SW 1271 (cell line): ENCODE measurements at regions not wholly inside any gene's neighbourhood (a gene's known extent, or its start where the extent isn't known, plus 50 kb on each side); places are given as distances from the start of the nearest gene placed in this dataset.
"Not testable (repeated sequence)": the region's sequence is repeated elsewhere in the genome, so short reads cannot be mapped to it uniquely, and the experiment has no call there.

ENCODE experiments used
- DNase-seq, 2 experiments: peaks; one replicate each; lab custom pipeline; 2025; lab: John Stamatoyannopoulos, UW

DNA sequence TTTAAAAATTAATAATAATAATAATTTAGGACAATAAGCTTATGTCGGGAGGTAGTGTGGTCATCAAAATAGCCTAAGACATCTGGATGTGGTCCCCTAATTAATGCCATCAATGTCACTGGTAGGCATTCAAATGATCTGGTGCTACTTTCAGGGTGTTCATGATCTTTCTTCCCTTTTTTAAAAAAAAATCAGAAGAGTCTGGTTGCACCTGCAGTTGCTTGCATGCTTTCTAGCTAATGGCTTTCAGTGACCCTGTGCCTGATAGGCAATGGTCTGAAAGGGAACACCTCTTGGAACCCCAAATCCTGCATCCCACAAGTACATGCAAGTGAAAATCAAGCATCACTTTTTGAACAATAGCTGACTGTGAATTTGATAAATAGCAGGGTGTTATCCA is 64.1 kb upstream of the KBTBD8 start:
- DNase-seq: no peak

DNA sequence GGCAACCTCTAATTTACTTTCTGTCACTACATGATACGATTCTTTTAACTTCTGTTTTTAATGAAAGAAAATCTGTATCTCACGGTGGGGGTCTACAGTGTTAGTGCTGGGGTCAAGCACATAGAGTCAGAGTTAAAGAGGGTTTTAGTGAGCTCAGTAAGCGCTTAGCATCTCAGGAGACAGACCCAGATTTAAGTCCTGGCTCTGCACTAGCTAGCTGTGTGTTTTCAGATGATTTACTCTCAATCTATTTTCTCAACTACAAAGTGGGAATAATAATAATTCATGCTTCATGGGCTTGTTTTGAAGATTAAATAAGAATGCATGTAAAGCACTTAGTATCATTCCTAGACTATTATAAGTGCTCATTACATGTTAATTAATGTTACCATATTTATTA is 63.4 kb upstream of the KBTBD8 start:
- DNase-seq: no peak

- DNase-seq: not testable (repeated sequence)
These were observed 61.1 kb upstream of the KBTBD8 start for GRCh38 chr3:66937041-66937440.

DNA sequence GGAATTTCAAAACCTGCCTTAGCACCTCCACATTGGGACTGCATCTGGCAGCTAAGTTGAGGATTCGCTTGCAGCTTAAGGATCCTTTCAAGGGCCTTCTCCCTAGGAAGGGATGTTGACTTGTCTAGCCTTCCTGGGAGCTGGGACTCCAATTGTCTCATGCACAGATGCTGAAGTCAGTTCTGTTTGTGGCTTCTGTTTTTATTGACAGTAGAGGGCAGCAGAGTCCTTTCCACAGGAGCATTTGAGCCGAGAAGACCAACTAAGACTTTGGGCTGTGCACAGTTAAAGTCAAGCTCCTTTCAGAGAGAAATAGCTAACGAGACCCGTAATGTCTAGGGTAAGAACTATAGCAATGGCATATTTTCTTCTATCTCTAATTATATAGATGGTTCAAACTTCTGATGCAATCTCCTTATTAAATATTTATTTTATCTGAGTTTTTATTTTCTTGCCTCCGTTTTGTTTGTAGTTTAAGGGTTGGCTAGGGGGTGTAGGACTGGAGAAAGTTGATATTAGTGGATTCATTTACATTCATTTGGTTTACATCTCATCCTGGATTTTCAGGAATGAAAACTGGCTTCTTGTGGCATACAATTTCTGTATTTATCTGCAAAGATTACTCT is 59.7 kb upstream of the KBTBD8 start:
- DNase-seq: peak in 1 of 2 experiments; percentile 13

DNA sequence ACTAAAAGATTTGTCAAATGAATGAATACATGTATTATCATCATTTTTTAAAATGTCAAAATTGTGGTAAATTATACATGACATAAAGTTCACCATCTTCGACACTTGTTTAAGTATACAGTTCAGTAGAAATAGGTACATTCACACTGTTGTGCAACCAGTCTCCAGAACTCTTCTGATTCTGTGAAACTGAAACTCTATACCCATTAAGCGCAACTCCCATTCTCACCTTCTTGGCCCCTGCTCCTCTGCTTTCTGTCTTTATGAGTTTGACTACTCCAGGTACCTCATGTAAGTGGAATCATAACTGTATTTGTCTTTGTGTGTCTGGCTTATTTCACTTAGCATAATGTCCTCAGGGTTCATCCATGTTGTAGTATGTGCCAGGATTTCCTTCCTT is 50.1 kb upstream of the KBTBD8 start:
- DNase-seq: no peak
